Vagina (tissue), 2 donors: ENCODE measurements at regions not wholly inside any gene's neighbourhood (a gene's known extent, or its start where the extent isn't known, plus 50 kb on each side); places are given as distances from the start of the nearest gene placed in this dataset.

Experiments
- DNase-seq, 2 donors: peaks; one replicate each; pipeline ENCODE4 v3.0.0-alpha.2; 2017; ENCODE audit errors: extremely low spot score in 2 of 2
- H3K27ac ChIP-seq: fragments of 200-600 bp; sonication (generic); one replicate; pipeline ENCODE4 v1.5.1; 2019
- H3K27me3 ChIP-seq: fragments of 200-600 bp; sonication (generic); one replicate; pipeline ENCODE4 v1.5.1; 2019
- H3K36me3 ChIP-seq, 2 donors: fragments of 200-600 bp; sonication (generic); one replicate each; pipeline ENCODE4 v1.5.1; 2017 to 2019
- H3K4me1 ChIP-seq: fragments of 200-600 bp; sonication (generic); one replicate; pipeline ENCODE4 v1.5.1; 2019
- H3K4me3 ChIP-seq, 2 donors: fragments of 200-600 bp; sonication (generic); 1 replicate in 1 of 2; 2 replicates in 1 of 2; pipeline ENCODE4 v1.5.1; 2016 to 2019
- H3K9me3 ChIP-seq: fragments of 200-600 bp; sonication (generic); one replicate; pipeline ENCODE4 v1.5.1; 2019
- POLR2A ChIP-seq, 2 donors: fragments of 450-650 bp; IDR thresholded peaks; one replicate each; pipeline ENCODE4 v1.6.1; 2017; ENCODE audit warnings: antibody characterized with exemption in 2 of 2, mild to moderate bottlenecking in 2 of 2, moderate library complexity in 2 of 2
- POLR2AphosphoS5 ChIP-seq, 2 donors: sonication (generic); formaldehyde crosslinking; IDR thresholded peaks; one replicate each; pipeline ENCODE4 v1.9.0; 2017; ENCODE audit warnings: antibody characterized with exemption in 2 of 2, mild to moderate bottlenecking in 2 of 2, low read depth in 1 of 2; ENCODE audit not compliant: insufficient read depth in 1 of 2
- intact Hi-C: fragments of 100-400 bp; cut with DNase I; formaldehyde crosslinking; loops from one replicate; pipeline ENCODE4 v1.15.1; 2023
- TF ChIP-seq, protein P1 (sequence below), 3 experiments: fragments of 450-650 bp in 2 of 3; fragments of 200-600 bp in 1 of 3; sonication (generic) in 1 of 3; IDR thresholded peaks; one replicate each; pipeline ENCODE4 v1.5.1; 2017 to 2019; ENCODE audit warnings: antibody characterized with exemption in 3 of 3, mild to moderate bottlenecking in 2 of 3, moderate library complexity in 2 of 3

DNA sequence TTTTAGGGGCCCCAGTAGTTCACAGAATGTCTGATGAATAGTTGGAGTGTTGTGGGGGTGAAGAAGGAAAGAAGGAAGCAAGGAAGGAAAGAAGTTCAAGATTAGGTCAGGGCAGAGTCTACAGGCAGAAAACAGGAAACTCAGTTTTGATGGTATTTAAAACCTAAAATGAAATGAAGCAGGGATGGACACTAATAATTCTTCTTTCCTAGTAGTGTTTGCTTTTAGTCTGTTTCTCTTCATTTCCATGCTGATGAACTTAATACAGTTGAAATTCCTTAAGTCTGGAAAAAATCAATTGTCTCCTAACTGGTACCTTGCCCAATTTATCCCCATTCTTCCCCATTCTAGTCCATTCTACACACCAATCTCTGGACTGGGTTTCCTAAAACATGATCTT lies 59.0 kb upstream of the GSAP start:
- H3K27me3 ChIP-seq, result no peaks in the 10 kb centered on the region
- H3K27ac ChIP-seq, result no peak overlapping the region
- TF ChIP-seq, protein P1, sequence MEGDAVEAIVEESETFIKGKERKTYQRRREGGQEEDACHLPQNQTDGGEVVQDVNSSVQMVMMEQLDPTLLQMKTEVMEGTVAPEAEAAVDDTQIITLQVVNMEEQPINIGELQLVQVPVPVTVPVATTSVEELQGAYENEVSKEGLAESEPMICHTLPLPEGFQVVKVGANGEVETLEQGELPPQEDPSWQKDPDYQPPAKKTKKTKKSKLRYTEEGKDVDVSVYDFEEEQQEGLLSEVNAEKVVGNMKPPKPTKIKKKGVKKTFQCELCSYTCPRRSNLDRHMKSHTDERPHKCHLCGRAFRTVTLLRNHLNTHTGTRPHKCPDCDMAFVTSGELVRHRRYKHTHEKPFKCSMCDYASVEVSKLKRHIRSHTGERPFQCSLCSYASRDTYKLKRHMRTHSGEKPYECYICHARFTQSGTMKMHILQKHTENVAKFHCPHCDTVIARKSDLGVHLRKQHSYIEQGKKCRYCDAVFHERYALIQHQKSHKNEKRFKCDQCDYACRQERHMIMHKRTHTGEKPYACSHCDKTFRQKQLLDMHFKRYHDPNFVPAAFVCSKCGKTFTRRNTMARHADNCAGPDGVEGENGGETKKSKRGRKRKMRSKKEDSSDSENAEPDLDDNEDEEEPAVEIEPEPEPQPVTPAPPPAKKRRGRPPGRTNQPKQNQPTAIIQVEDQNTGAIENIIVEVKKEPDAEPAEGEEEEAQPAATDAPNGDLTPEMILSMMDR (IDR thresholded peaks at IDR 0.05), result no peak
- no peak for DNase-seq
- no peak overlapping the region for H3K4me3 ChIP-seq
- H3K4me1 ChIP-seq, result no peaks in the 10 kb centered on the region
- H3K36me3 ChIP-seq, result no peaks in the 10 kb centered on the region
- intact Hi-C loops, result no loop called here
- no peaks in the 10 kb centered on the region for H3K9me3 ChIP-seq

DNA sequence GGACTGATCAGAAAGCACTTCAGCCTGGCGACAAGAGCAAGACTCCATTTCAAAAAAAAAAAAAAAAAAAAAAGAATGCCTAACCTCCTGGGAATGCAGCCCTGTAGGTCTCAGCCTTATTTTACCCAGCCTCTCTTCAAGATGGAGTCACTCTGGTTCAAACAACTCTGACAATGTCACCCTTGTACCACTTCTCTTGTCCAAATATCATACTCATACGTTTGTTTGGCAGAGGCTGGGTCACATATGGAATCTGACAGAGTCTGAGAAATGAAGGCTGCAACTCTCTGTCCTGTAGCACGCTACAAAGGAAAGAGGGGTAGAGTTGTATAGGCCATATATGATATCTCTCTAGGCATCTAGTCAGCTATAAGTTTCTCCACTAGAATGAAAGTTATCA lies 58.6 kb upstream of the GSAP start:
- intact Hi-C loops, result no loop called here
- DNase-seq, result no peak
- Histone ChIP-seq H3K9me3 (no peaks in the 10 kb centered on the region), H3K4me3 (no peak overlapping the region), H3K36me3 (no peaks in the 10 kb centered on the region), H3K27me3 (no peaks in the 10 kb centered on the region), H3K4me1 (no peaks in the 10 kb centered on the region), H3K27ac (no peak overlapping the region)
- no peak for TF ChIP-seq POLR2A (IDR thresholded peaks at IDR 0.05)
- TF ChIP-seq POLR2AphosphoS5 (IDR thresholded peaks at IDR 0.05; ENCODE audit: insufficient read depth in 1 of 2, low read depth in 1 of 2), result no peak

DNA sequence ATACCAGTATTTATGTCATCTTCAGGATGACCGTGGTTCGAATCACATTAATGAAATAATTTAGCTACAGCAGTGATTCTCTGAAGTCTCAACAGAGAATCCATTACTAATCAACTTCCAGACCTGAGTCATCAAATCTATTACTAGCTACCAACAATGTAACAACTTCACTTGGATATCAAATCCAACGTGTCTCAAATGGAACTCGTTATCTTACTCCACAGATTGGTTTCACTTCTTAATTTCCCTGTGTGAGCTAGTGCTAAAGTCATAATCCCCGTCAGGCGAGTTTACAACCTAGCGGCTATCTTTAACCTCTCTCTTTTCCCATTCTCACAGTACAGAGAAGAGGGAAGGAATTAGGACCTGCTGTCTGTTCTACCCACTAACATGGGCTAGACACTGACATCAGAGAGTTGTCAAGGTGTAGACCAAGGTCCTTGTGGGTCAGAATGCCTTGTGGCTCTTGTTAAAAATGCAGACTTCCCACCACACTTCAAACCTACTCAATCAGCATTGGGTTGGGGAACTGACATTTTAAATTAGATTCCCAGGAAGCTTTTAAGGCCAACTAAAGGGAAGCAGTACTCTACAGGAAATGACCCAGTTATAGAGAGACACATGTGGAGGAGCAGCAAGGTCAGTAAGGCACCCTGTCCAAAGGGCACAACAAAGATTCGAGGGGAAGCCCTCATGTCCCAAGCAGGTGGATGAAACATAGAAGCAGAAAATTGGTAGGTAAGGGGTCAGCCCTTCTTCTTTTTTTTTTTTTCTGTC lies 57.3 kb upstream of the GSAP start:
- DNase-seq, result no peak
- TF ChIP-seq POLR2A (IDR thresholded peaks at IDR 0.05) (no peak), POLR2AphosphoS5 (IDR thresholded peaks at IDR 0.05; ENCODE audit: insufficient read depth in 1 of 2, low read depth in 1 of 2) (no peak)
- TF ChIP-seq, protein P1 (IDR thresholded peaks at IDR 0.05), result no peak
- Histone ChIP-seq H3K4me3 (no peak overlapping the region), H3K4me1 (no peaks in the 10 kb centered on the region), H3K27me3 (no peaks in the 10 kb centered on the region), H3K36me3 (no peaks in the 10 kb centered on the region), H3K9me3 (no peaks in the 10 kb centered on the region), H3K27ac (no peak overlapping the region)
- intact Hi-C loops, result no loop called here

DNA sequence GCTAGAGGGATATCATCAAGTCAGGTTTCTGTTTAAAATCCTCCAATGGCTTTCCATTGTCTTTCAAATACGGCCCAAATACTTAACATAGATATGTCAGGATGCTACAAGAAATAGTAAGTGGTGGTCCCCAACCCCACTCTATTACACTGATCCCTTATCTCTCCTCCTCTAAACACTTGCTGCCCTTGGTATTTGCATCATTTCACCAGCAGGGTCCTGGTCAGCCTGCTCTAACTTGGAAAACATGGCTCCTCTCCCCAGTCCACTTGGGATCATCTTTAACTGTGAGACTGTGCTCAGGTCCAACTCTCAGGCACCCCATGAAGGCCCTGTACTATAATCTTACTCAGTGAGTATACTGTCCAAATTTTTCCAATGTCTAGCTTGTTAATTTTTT lies 53.8 kb upstream of the GSAP start:
- TF ChIP-seq POLR2A (IDR thresholded peaks at IDR 0.05) (no peak), POLR2AphosphoS5 (IDR thresholded peaks at IDR 0.05; ENCODE audit: insufficient read depth in 1 of 2, low read depth in 1 of 2) (no peak)
- TF ChIP-seq, protein P1 (IDR thresholded peaks at IDR 0.05), result no peak
- DNase-seq, result no peak

DNA sequence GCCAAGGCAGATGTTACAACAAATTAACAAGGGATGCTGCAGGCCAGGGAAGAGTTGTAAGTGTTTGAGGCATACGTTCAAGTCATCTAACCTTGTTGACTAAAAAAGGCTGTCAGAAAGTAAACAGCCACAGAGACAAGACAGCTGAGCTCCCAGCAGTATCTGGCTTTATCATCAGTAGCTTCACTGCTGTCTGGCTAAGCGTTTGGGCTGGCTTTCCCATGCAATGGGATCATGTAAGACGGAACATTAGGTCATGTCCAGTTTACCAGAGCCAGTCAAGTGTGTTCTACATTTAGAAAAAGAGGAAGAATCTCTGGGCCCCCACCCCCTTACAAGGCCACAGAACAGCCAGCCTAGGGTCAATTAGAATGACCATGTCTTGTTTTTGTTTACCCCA lies 51.3 kb upstream of the GSAP start:
- DNase-seq, result no peak
- Histone ChIP-seq H3K9me3 (no peaks in the 10 kb centered on the region), H3K27me3 (no peaks in the 10 kb centered on the region), H3K36me3 (no peaks in the 10 kb centered on the region), H3K27ac (no peak overlapping the region), H3K4me3 (no peak overlapping the region), H3K4me1 (no peaks in the 10 kb centered on the region)
- TF ChIP-seq POLR2AphosphoS5 (IDR thresholded peaks at IDR 0.05; ENCODE audit: insufficient read depth in 1 of 2, low read depth in 1 of 2), result no peak
- TF ChIP-seq POLR2A (IDR thresholded peaks at IDR 0.05), result no peak
- intact Hi-C loops, result loop anchor here (10.0 kb wide), 1 partner anchor 57 kb away; no protein-coding TSS in a partner anchor

More for the DNA sequence above, 53.8 kb upstream of the GSAP start:
- intact Hi-C loops, result loop anchor here (10.0 kb wide), 1 partner anchor 55 kb away; no protein-coding TSS in a partner anchor
- no peaks in the 10 kb centered on the region for H3K36me3 ChIP-seq
- H3K4me3 ChIP-seq, result no peak overlapping the region
- H3K9me3 ChIP-seq, result no peaks in the 10 kb centered on the region
- H3K27me3 ChIP-seq, result no peaks in the 10 kb centered on the region
- no peak overlapping the region for H3K27ac ChIP-seq
- H3K4me1 ChIP-seq, result no peaks in the 10 kb centered on the region

DNA sequence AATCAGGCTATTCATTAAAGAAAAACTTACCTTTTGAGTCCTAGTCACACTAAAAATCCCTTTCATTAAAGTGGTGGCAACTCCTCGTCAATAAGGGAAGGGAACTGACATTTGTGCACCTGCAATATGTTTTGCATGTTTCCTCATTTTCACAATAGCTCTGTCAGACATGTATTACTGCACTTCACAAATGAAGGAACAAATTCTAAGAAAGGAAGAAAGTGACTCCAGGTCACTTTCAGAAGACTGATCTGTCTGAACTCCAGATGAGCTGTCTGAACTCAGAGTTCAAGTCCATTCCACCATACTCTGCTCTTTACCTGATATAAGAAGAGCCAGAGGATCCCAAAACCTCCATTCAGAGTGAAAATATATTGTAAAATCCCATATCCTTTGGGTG lies 50.3 kb upstream of the GSAP start:
- Histone ChIP-seq H3K27ac (no peak overlapping the region), H3K4me3 (no peak overlapping the region), H3K9me3 (no peaks in the 10 kb centered on the region), H3K4me1 (no peaks in the 10 kb centered on the region), H3K27me3 (no peaks in the 10 kb centered on the region), H3K36me3 (no peaks in the 10 kb centered on the region)
- no peak for DNase-seq
- intact Hi-C loops, result loop anchor here (10.0 kb wide), 1 partner anchor 58 kb away; no protein-coding TSS in a partner anchor
- TF ChIP-seq, protein P1 (IDR thresholded peaks at IDR 0.05), result no peak
- TF ChIP-seq POLR2AphosphoS5 (IDR thresholded peaks at IDR 0.05; ENCODE audit: insufficient read depth in 1 of 2, low read depth in 1 of 2) (no peak), POLR2A (IDR thresholded peaks at IDR 0.05) (no peak)
